GM19395 (cell line): ENCODE measurements at regions not wholly inside any gene's neighbourhood (a gene's known extent, or its start where the extent isn't known, plus 50 kb on each side); places are given as distances from the start of the nearest gene placed in this dataset.
"Not testable (repeated sequence)": the region's sequence is repeated elsewhere in the genome, so short reads cannot be mapped to it uniquely, and the experiment has no call there.

Source experiments
- ATAC-seq: cut with Tn5 transposase; IDR thresholded peaks from one replicate; pipeline ENCODE4 v1.9.1; 2021; ENCODE audit warnings: mild to moderate bottlenecking, moderate library complexity; ENCODE audit not compliant: unreplicated experiment

GRCh38 chr21:20802201-20802600 is 196.0 kb upstream of the NCAM2 start:
- no peak for ATAC-seq

GRCh38 chr21:20802631-20803260 is 195.5 kb upstream of the NCAM2 start:
- ATAC-seq = no peak

GRCh38 chr21:20811702-20812101 is 186.5 kb upstream of the NCAM2 start:
- no peak for ATAC-seq

- ATAC-seq = no peak
Measured at GRCh38 chr21:20814090-20814489, 184.1 kb upstream of the NCAM2 start.

- no peak for ATAC-seq
Measured at GRCh38 chr21:20822666-20823065, 175.5 kb upstream of the NCAM2 start.

- ATAC-seq = no peak
Measured at GRCh38 chr21:20852866-20853265, 145.3 kb upstream of the NCAM2 start.

- ATAC-seq = no peak
Measured at GRCh38 chr21:20856926-20857325, 141.3 kb upstream of the NCAM2 start.

- ATAC-seq = no peak
Measured at GRCh38 chr21:20874202-20874601, 124.0 kb upstream of the NCAM2 start.

- no peak for ATAC-seq
Measured at GRCh38 chr21:20875742-20876141, 122.5 kb upstream of the NCAM2 start.

- no peak for ATAC-seq
Measured at GRCh38 chr21:20877976-20878375, 120.2 kb upstream of the NCAM2 start.

- no peak for ATAC-seq
Measured at GRCh38 chr21:20882462-20883407, 115.5 kb upstream of the NCAM2 start.

- no peak for ATAC-seq
Measured at GRCh38 chr21:20883408-20883800, 114.8 kb upstream of the NCAM2 start.

GRCh38 chr21:20902511-20902910 is 95.7 kb upstream of the NCAM2 start:
- ATAC-seq = no peak

GRCh38 chr21:20902998-20903397 is 95.2 kb upstream of the NCAM2 start:
- no peak for ATAC-seq

GRCh38 chr21:20927555-20927954 is 70.7 kb upstream of the NCAM2 start:
- ATAC-seq = not testable (repeated sequence)

- no peak for ATAC-seq
Measured at GRCh38 chr21:20942523-20942922, 55.7 kb upstream of the NCAM2 start.

GRCh38 chr21:20943561-20943997 is 54.6 kb upstream of the NCAM2 start:
- no peak for ATAC-seq

- no peak for ATAC-seq
Measured at GRCh38 chr21:20944139-20944538, 54.1 kb upstream of the NCAM2 start.

- ATAC-seq = no peak
Measured at GRCh38 chr21:20946701-20947100, 51.5 kb upstream of the NCAM2 start.
